Adrenal gland (tissue), 9 donors: ENCODE measurements at regions not wholly inside any gene's neighbourhood (a gene's known extent, or its start where the extent isn't known, plus 50 kb on each side); places are given as distances from the start of the nearest gene placed in this dataset.

ENCODE experiments used
- DNase-seq, 7 donors: peaks; one replicate each; pipeline ENCODE4 v3.0.0-alpha.2; 2019 to 2020
- H3K27ac ChIP-seq, 5 donors: fragments of 200-600 bp; sonication (generic) in 4 of 5; 1 replicate in 3 of 5; 2 replicates in 2 of 5; pipeline versions ENCODE4 v1.5.1 to v1.8.0; 2016 to 2020; ENCODE audit warnings: mild to moderate bottlenecking in 1 of 5
- H3K27me3 ChIP-seq: fragments of 200-600 bp; 2 replicates; pipeline ENCODE4 v1.8.0; 2021
- H3K36me3 ChIP-seq, 2 donors: fragments of 200-600 bp; replicated peaks in 1 of 2; 1 replicate in 1 of 2; 2 replicates in 1 of 2; pipeline versions ENCODE4 v1.5.1 to v1.8.0; 2018 to 2022
- H3K4me1 ChIP-seq, 2 donors: fragments of 200-600 bp; replicated peaks in 1 of 2; 1 replicate in 1 of 2; 2 replicates in 1 of 2; pipeline versions ENCODE4 v1.5.1 to v1.8.0; 2018 to 2021
- H3K4me3 ChIP-seq, 4 donors: fragments of 200-600 bp; sonication (generic) in 3 of 4; one replicate each; pipeline ENCODE4 v1.5.1; 2016 to 2018
- H3K9me3 ChIP-seq, 3 donors: fragments of 200-600 bp; sonication (generic) in 1 of 3; replicated peaks in 1 of 3; 1 replicate in 2 of 3; 2 replicates in 1 of 3; pipeline versions ENCODE4 v1.5.1 to v1.8.0; 2016 to 2021
- CTCF ChIP-seq, 6 experiments: fragments of 450-650 bp in 4 of 6; fragments of 200-600 bp in 2 of 6; sonication (generic) in 1 of 6; IDR thresholded peaks; 1 replicate in 5 of 6; 2 replicates in 1 of 6; pipeline versions ENCODE4 v1.5.1 to v1.8.0; 2016 to 2021; ENCODE audit warnings: antibody characterized with exemption in 6 of 6, mild to moderate bottlenecking in 2 of 6, moderate library complexity in 1 of 6
- POLR2A ChIP-seq, 2 donors: fragments of 450-650 bp; IDR thresholded peaks; one replicate each; pipeline ENCODE4 v1.6.1; 2017; ENCODE audit warnings: antibody characterized with exemption in 2 of 2, mild to moderate bottlenecking in 2 of 2, moderate library complexity in 1 of 2
- WGBS, 4 donors: extraction: QIAGEN DNeasy Blood & Tissue Kit in 2 of 4; methylation state at CpG; one replicate each; pipeline versions ENCODE4 v1.1.5 to v1.1.7; 2013 to 2017; 5-methylcytosine and 5-hydroxymethylcytosine counted together
- intact Hi-C, 2 donors: fragments of 100-400 bp; cut with DNase I; formaldehyde crosslinking; loops; one replicate each; pipeline versions ENCODE4 v1.14.1 to v1.15.0; 2022 to 2023
- donor health status: healthy with polysubstance abuse.
- donor health status: Bipolar disorder and iron deficiency.
- donor health status: DM: yes; HTN: yes; CAD: no.
- donor health status: DM: no; HTN: no; CAD: no.
- donor health status: DM: no; HTN: no; CAD: no.

GRCh38 chr13:106756446-106756845, 188.5 kb upstream of the ARGLU1 start:
- Histone ChIP-seq H3K36me3 (no peaks in the 10 kb centered on the region), H3K9me3 (no peaks in the 10 kb centered on the region), H3K27ac (no peak overlapping the region), H3K4me1 (no peaks in the 10 kb centered on the region), H3K27me3 (no peaks in the 10 kb centered on the region), H3K4me3 (no peak overlapping the region)
- intact Hi-C loops, result no loop called here
- no peak for DNase-seq
- 43 to 53% (median 46%) methylated on average over 8 of the region's 8 CpGs for WGBS, 4 donors
- no peak for TF ChIP-seq CTCF (IDR thresholded peaks at IDR 0.05)
- no peak for TF ChIP-seq POLR2A (IDR thresholded peaks at IDR 0.05)

- no peak for TF ChIP-seq POLR2A (IDR thresholded peaks at IDR 0.05)
- no peak for TF ChIP-seq CTCF (IDR thresholded peaks at IDR 0.05)
- Histone ChIP-seq H3K36me3 (no peaks in the 10 kb centered on the region), H3K27me3 (no peaks in the 10 kb centered on the region), H3K9me3 (no peaks in the 10 kb centered on the region), H3K4me3 (no peak overlapping the region), H3K27ac (no peak overlapping the region), H3K4me1 (no peaks in the 10 kb centered on the region)
- whole genome bisulfite sequencing, 4 donors, result 74 to 78% (median 75%) methylated on average over 9 of the region's 9 CpGs
- intact Hi-C loops, result no loop called here
- no peak for DNase-seq
Measured at GRCh38 chr13:106755542-106755941, 187.6 kb upstream of the ARGLU1 start.

- Histone ChIP-seq H3K4me1 (no peaks in the 10 kb centered on the region), H3K27me3 (no peaks in the 10 kb centered on the region), H3K9me3 (no peaks in the 10 kb centered on the region), H3K36me3 (no peaks in the 10 kb centered on the region), H3K4me3 (no peak overlapping the region), H3K27ac (peak overlapping the region in 2 of 5 donors; percentile 16 to 43)
- TF ChIP-seq POLR2A (IDR thresholded peaks at IDR 0.05), result no peak
- no peak for TF ChIP-seq CTCF (IDR thresholded peaks at IDR 0.05)
- DNase-seq, result peak in 5 of 7 donors; percentile 17 to 72 (median 32)
- 22 to 32% (median 25%) methylated on average over 6 of the region's 6 CpGs for WGBS, 4 donors
- intact Hi-C loops, result no loop called here
Measured at GRCh38 chr13:106753251-106753650, 185.3 kb upstream of the ARGLU1 start.

GRCh38 chr13:106752584-106753170, 184.7 kb upstream of the ARGLU1 start:
- 45 to 51% (median 48%) methylated on average over 6 of the region's 6 CpGs for WGBS, 4 donors
- no peaks in the 10 kb centered on the region for H3K27me3 ChIP-seq
- intact Hi-C loops, result no loop called here
- no peak for TF ChIP-seq CTCF (IDR thresholded peaks at IDR 0.05)
- no peak for TF ChIP-seq POLR2A (IDR thresholded peaks at IDR 0.05)
- no peaks in the 10 kb centered on the region for H3K9me3 ChIP-seq
- peak overlapping the region in 1 of 5 donors; percentile 43 for H3K27ac ChIP-seq
- no peaks in the 10 kb centered on the region for H3K36me3 ChIP-seq
- no peak overlapping the region for H3K4me3 ChIP-seq
- no peaks in the 10 kb centered on the region for H3K4me1 ChIP-seq
- DNase-seq, result peak in 2 of 7 donors; percentile 7 to 9
